Stimulated activated memory B cell treated with anti-CD40 and anti-IgM and Interleukin-4, amounts not matched to agents 10 μg/mL and 1 μg/mL and 100 μg/mL, for 72 hours (primary cell): ENCODE measurements at regions not wholly inside any gene's neighbourhood (a gene's known extent, or its start where the extent isn't known, plus 50 kb on each side); places are given as distances from the start of the nearest gene placed in this dataset.
"Not testable (repeated sequence)": the region's sequence is repeated elsewhere in the genome, so short reads cannot be mapped to it uniquely, and the experiment has no call there.

Experiments used
- ATAC-seq: fragments of 150-1000 bp; cut with Tn5 transposase; 2 replicates; pipeline ENCODE4 v1.10.0; 2021
- H3K27ac Mint-ChIP-seq: one replicate; pipeline ENCODE4 v1.8.0; 2022; ENCODE audit warnings: mild to moderate bottlenecking, mixed read lengths
- H3K27me3 Mint-ChIP-seq: one replicate; pipeline ENCODE4 v1.8.0; 2022; ENCODE audit warnings: mixed read lengths
- H3K36me3 Mint-ChIP-seq: one replicate; pipeline ENCODE4 v1.8.0; 2022; ENCODE audit warnings: mixed read lengths
- H3K4me1 Mint-ChIP-seq: one replicate; pipeline ENCODE4 v1.8.0; 2022; ENCODE audit warnings: mixed read lengths
- H3K4me3 Mint-ChIP-seq: one replicate; pipeline ENCODE4 v1.8.0; 2022; ENCODE audit warnings: mild to moderate bottlenecking, moderate library complexity, mixed read lengths
- H3K9me3 Mint-ChIP-seq: one replicate; pipeline ENCODE4 v1.8.0; 2022; ENCODE audit warnings: mixed read lengths

GRCh38 chr18:73124175-73124574 lies 256.4 kb upstream of the NETO1 start:
- Mint-ChIP-seq H3K4me3 (no peak overlapping the region), H3K27me3 (no peaks in the 10 kb centered on the region), H3K27ac (no peak overlapping the region), H3K9me3 (no peaks in the 10 kb centered on the region), H3K36me3 (no peaks in the 10 kb centered on the region), H3K4me1 (no peaks in the 10 kb centered on the region)
- no peak for ATAC-seq

- no peak overlapping the region for H3K27ac Mint-ChIP-seq
- H3K4me1 Mint-ChIP-seq = no peaks in the 10 kb centered on the region
- H3K9me3 Mint-ChIP-seq = no peaks in the 10 kb centered on the region
- no peak overlapping the region for H3K4me3 Mint-ChIP-seq
- no peaks in the 10 kb centered on the region for H3K36me3 Mint-ChIP-seq
- no peaks in the 10 kb centered on the region for H3K27me3 Mint-ChIP-seq
- no peak for ATAC-seq
These were observed 253.4 kb upstream of the NETO1 start for GRCh38 chr18:73121207-73121606.

DNA sequence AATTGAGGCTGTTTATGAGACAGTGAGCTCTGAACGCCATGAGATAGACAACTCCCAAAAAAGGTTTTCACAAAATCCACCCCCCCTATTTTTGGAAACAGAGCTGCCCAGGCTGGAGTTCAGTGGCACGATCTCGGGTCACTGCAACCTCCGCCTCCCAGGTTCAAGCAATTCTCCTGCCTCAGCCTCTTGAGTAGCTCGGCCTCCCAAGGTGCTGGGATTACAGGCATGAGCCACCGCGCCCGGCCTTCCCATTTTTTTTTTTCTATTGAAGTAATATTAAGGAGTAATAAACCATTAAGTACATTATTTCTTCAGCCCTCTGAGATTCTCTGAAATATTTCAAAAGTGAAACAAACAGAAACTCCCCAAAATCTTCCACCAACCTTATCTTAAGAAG lies 252.8 kb upstream of the NETO1 start:
- H3K36me3 Mint-ChIP-seq = no peaks in the 10 kb centered on the region
- no peak overlapping the region for H3K27ac Mint-ChIP-seq

GRCh38 chr18:73119574-73119973 lies 251.8 kb upstream of the NETO1 start:
- H3K27me3 Mint-ChIP-seq = no peaks in the 10 kb centered on the region
- H3K4me1 Mint-ChIP-seq = no peaks in the 10 kb centered on the region
- no peak overlapping the region for H3K4me3 Mint-ChIP-seq
- ATAC-seq = no peak
- no peaks in the 10 kb centered on the region for H3K36me3 Mint-ChIP-seq
- H3K27ac Mint-ChIP-seq = no peak overlapping the region
- no peaks in the 10 kb centered on the region for H3K9me3 Mint-ChIP-seq

More for the DNA sequence above, 252.8 kb upstream of the NETO1 start:
- Mint-ChIP-seq H3K4me3 (no peak overlapping the region), H3K4me1 (no peaks in the 10 kb centered on the region), H3K27me3 (no peaks in the 10 kb centered on the region), H3K9me3 (no peaks in the 10 kb centered on the region)
- ATAC-seq = no peak

DNA sequence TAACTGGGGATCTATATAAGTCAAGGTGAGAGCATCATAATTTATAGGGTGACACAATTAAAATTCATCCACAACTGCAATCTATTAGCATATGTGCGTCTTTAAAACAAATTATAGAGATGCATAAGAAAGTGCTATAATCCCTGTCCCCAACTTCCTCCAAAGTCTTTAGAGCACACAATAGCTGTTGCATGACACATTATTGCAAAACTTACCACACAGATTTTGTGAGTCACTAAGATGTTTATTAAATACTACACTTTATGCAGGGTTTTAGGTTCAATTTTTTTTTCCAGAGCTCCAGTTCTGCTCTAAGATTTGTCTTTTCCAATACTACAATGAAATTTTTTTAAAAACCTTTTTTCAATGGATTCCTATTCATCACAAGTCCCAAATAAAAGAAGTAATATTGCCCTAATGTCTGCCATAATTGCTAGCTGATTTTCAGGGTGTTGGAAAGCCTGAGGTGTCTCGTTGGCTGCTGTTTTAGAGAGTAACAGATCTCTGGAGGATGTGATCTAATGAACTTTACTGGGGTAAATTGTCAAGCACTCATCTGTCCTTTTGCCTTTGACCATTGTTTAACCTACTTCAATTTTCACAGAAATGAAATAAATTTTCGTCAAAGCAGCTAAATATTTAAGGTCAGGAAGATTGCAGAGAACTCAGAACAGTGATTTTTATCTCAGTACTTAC lies 250.5 kb upstream of the NETO1 start:
- H3K27me3 Mint-ChIP-seq = no peaks in the 10 kb centered on the region
- H3K4me1 Mint-ChIP-seq = no peaks in the 10 kb centered on the region
- H3K9me3 Mint-ChIP-seq = no peaks in the 10 kb centered on the region
- no peak overlapping the region for H3K27ac Mint-ChIP-seq
- no peak overlapping the region for H3K4me3 Mint-ChIP-seq
- H3K36me3 Mint-ChIP-seq = no peaks in the 10 kb centered on the region
- no peak for ATAC-seq

DNA sequence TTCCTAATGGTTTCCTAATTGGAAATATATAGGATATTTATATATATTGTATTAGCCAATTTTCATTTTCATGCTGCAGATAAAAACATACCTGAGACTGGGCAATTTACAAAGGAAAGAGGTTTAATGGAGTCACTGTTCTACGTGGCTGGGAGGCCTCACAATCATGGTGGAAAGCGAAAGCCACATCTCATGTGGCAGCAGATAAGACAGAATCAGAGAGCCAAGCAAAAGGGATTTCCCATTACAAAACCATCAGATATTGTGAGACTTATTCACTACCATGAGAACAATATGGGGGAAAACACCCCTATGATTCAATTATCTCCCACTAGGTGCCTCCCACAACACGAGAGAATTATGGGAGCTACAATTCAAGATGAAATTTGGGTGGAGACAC lies 242.5 kb upstream of the NETO1 start:
- ATAC-seq = no peak
- Mint-ChIP-seq H3K27ac (no peak overlapping the region), H3K36me3 (no peaks in the 10 kb centered on the region), H3K4me3 (no peak overlapping the region), H3K4me1 (no peaks in the 10 kb centered on the region), H3K27me3 (no peaks in the 10 kb centered on the region), H3K9me3 (no peaks in the 10 kb centered on the region)

GRCh38 chr18:73101977-73102376 lies 234.2 kb upstream of the NETO1 start:
- H3K4me1 Mint-ChIP-seq = no peaks in the 10 kb centered on the region
- no peak for ATAC-seq
- H3K4me3 Mint-ChIP-seq = no peak overlapping the region
- H3K9me3 Mint-ChIP-seq = no peaks in the 10 kb centered on the region
- no peaks in the 10 kb centered on the region for H3K27me3 Mint-ChIP-seq
- no peak overlapping the region for H3K27ac Mint-ChIP-seq
- H3K36me3 Mint-ChIP-seq = no peaks in the 10 kb centered on the region

DNA sequence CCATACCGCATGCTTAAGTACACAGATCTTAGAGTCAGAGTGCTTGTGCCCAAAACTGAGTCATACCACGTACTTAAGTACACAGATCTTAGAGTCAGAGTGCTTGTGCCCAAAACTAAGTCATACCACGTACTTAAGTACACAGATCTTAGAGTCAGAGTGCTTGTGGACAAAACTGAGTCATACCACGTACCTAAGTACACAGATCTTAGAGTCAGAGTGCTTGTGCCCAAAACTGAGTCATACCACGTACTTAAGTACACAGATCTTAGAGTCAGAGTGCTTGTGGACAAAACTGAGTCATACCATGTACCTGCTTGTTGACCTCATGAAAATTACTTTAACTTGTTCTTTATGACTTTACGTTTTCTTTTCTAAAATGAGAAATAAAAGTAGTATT lies 233.7 kb upstream of the NETO1 start:
- ATAC-seq, H3K9me3 Mint-ChIP-seq, H3K4me1 Mint-ChIP-seq: not testable (repeated sequence)

DNA sequence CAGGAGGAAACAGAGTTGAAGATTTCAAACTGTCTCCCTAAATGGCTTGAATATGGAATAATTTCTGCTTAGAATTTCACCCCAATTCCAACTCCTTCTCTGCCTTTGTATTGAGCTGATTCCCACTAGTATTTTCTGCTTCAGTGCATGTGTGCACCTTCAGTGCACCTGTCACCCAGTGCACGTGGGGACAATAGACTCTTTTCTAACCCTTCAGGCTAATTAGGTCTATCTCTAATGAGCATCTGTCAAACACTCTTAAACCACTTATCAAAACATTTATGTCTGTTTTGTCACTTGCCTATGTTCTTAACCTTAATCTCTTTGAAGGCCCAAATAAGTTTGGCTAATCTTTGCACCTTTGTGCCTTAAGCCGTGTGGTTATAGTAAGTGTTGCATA lies 232.0 kb upstream of the NETO1 start:
- Mint-ChIP-seq H3K4me3 (no peak overlapping the region), H3K9me3 (no peaks in the 10 kb centered on the region), H3K27me3 (no peaks in the 10 kb centered on the region), H3K36me3 (no peaks in the 10 kb centered on the region), H3K4me1 (no peaks in the 10 kb centered on the region), H3K27ac (no peak overlapping the region)
- no peak for ATAC-seq

More for the DNA sequence above, 233.7 kb upstream of the NETO1 start:
- H3K36me3 Mint-ChIP-seq, H3K27ac Mint-ChIP-seq, H3K27me3 Mint-ChIP-seq, H3K4me3 Mint-ChIP-seq: not testable (repeated sequence)

DNA sequence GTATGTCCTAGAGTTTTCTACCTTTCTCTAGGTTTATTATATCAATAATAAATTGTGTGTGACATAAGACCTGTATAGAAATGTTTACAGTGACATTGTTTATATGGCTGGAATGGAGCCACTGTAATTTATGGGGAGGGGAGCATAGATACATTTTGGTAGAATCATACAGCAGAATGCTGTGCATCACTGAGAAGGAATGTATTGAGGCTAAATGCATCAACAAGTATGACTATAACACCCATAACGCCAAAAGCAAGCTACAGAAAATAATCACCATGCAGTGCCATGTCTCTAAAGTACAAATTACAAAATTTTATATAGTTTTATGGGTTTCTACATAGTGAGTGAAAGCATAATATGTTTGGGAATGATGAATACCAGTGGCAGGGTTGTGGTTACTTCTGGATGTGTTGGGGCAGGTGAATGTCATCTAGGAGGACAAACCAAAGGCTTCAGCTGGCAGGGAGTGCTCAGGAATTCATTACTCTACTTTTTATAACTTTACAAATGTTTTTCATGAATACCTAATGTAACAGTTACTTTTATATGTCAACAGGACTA lies 226.0 kb upstream of the NETO1 start:
- Mint-ChIP-seq H3K4me3 (no peak overlapping the region), H3K27ac (no peak overlapping the region), H3K4me1 (no peaks in the 10 kb centered on the region), H3K36me3 (no peaks in the 10 kb centered on the region), H3K9me3 (peaks cover 11% of the 10 kb centered on the region), H3K27me3 (no peaks in the 10 kb centered on the region)
- no peak for ATAC-seq

GRCh38 chr18:73088445-73088844 lies 220.7 kb upstream of the NETO1 start:
- ATAC-seq = no peak
- Mint-ChIP-seq H3K4me3 (no peak overlapping the region), H3K36me3 (no peaks in the 10 kb centered on the region), H3K27ac (no peak overlapping the region), H3K9me3 (peaks cover 11% of the 10 kb centered on the region), H3K4me1 (no peaks in the 10 kb centered on the region), H3K27me3 (no peaks in the 10 kb centered on the region)

GRCh38 chr18:73087282-73087977 lies 219.6 kb upstream of the NETO1 start:
- Mint-ChIP-seq H3K27ac (no peak overlapping the region), H3K36me3 (no peaks in the 10 kb centered on the region), H3K27me3 (no peaks in the 10 kb centered on the region), H3K4me3 (no peak overlapping the region), H3K9me3 (peaks cover 14% of the 10 kb centered on the region), H3K4me1 (no peaks in the 10 kb centered on the region)
- no peak for ATAC-seq

- Mint-ChIP-seq H3K27ac (no peak overlapping the region), H3K9me3 (peaks cover 11% of the 10 kb centered on the region), H3K4me1 (no peaks in the 10 kb centered on the region), H3K27me3 (no peaks in the 10 kb centered on the region), H3K36me3 (no peaks in the 10 kb centered on the region), H3K4me3 (no peak overlapping the region)
- ATAC-seq = no peak
These were observed 212.1 kb upstream of the NETO1 start for GRCh38 chr18:73079920-73080319.

- ATAC-seq = no peak
- Mint-ChIP-seq H3K27ac (no peak overlapping the region), H3K9me3 (no peaks in the 10 kb centered on the region), H3K4me3 (no peak overlapping the region), H3K27me3 (no peaks in the 10 kb centered on the region), H3K36me3 (no peaks in the 10 kb centered on the region), H3K4me1 (no peaks in the 10 kb centered on the region)
These were observed 193.0 kb upstream of the NETO1 start for GRCh38 chr18:73060666-73061288.

- ATAC-seq = no peak
- Mint-ChIP-seq H3K4me3 (no peak overlapping the region), H3K9me3 (no peaks in the 10 kb centered on the region), H3K4me1 (no peaks in the 10 kb centered on the region), H3K36me3 (no peaks in the 10 kb centered on the region), H3K27ac (no peak overlapping the region), H3K27me3 (no peaks in the 10 kb centered on the region)
These were observed 191.5 kb upstream of the NETO1 start for GRCh38 chr18:73059280-73059679.

DNA sequence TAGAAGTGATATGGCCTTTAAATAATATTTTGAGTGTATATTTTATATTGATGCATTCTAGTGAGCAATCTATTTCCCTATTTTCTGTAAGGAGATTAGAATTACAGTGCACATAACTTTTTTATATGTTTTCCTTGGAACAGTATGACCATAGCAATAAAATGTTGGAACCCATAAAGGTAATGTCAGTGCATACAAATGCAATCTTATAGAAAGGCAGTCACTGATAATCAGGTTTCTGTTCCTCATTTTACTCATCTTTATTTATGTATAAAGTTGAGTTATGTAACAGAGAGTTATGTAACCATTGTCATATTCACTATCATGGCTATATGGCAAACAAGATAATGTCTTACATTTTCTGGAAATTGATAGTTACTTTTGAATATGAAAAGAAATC lies 179.9 kb upstream of the NETO1 start:
- Mint-ChIP-seq H3K27me3 (no peaks in the 10 kb centered on the region), H3K4me3 (no peak overlapping the region), H3K4me1 (no peaks in the 10 kb centered on the region), H3K27ac (no peak overlapping the region), H3K9me3 (peaks cover 7% of the 10 kb centered on the region), H3K36me3 (no peaks in the 10 kb centered on the region)
- ATAC-seq = no peak
